Right atrium auricular region (tissue), 2 donors: ENCODE measurements at regions not wholly inside any gene's neighbourhood (a gene's known extent, or its start where the extent isn't known, plus 50 kb on each side); places are given as distances from the start of the nearest gene placed in this dataset.

Experiments used
- DNase-seq: peaks from one replicate; pipeline ENCODE4 v3.0.0-alpha.2; 2019; ENCODE audit warnings: low spot score
- H3K27ac ChIP-seq, 2 donors: fragments of 200-600 bp; sonication (generic); 1 replicate in 1 of 2; 2 replicates in 1 of 2; pipeline ENCODE4 v1.5.1; 2016 to 2019
- H3K27me3 ChIP-seq, 2 donors: fragments of 200-600 bp; sonication (generic); one replicate each; pipeline versions ENCODE4 v1.5.1 to v1.6.0; 2017 to 2019
- H3K36me3 ChIP-seq: fragments of 200-600 bp; sonication (generic); one replicate; pipeline ENCODE4 v1.5.1; 2016
- H3K4me1 ChIP-seq, 2 donors: fragments of 200-600 bp; sonication (generic); one replicate each; pipeline versions ENCODE4 v1.5.1 to v1.6.0; 2017 to 2019
- H3K4me3 ChIP-seq, 2 donors: fragments of 200-600 bp; sonication (generic); 1 replicate in 1 of 2; 2 replicates in 1 of 2; pipeline ENCODE4 v1.5.1; 2017 to 2019; ENCODE audit warnings: mild to moderate bottlenecking in 1 of 2, moderate library complexity in 1 of 2
- H3K9me3 ChIP-seq, 2 donors: fragments of 200-600 bp; sonication (generic); one replicate each; pipeline ENCODE4 v1.5.1; 2019
- CTCF ChIP-seq, 2 donors: fragments of 200-600 bp; sonication (generic); IDR thresholded peaks; one replicate each; pipeline ENCODE4 v1.5.1; 2019; ENCODE audit warnings: antibody characterized with exemption in 2 of 2

GRCh38 chr17:34859652-34860051 is 101.6 kb downstream of the CCT6B start:
- no peak overlapping the region for H3K27ac ChIP-seq
- H3K27me3 ChIP-seq: no peaks in the 10 kb centered on the region
- no peak for TF ChIP-seq CTCF (IDR thresholded peaks at IDR 0.05)
- no peak for DNase-seq
- H3K4me1 ChIP-seq: no peaks in the 10 kb centered on the region
- H3K4me3 ChIP-seq: no peak overlapping the region
- no peaks in the 10 kb centered on the region for H3K36me3 ChIP-seq
- no peaks in the 10 kb centered on the region for H3K9me3 ChIP-seq

GRCh38 chr17:34858591-34859565 is 102.4 kb downstream of the CCT6B start:
- no peak for TF ChIP-seq CTCF (IDR thresholded peaks at IDR 0.05)
- no peak for DNase-seq
- H3K4me1 ChIP-seq: no peaks in the 10 kb centered on the region
- no peaks in the 10 kb centered on the region for H3K9me3 ChIP-seq
- no peaks in the 10 kb centered on the region for H3K27me3 ChIP-seq
- H3K4me3 ChIP-seq: no peak overlapping the region
- H3K36me3 ChIP-seq: no peaks in the 10 kb centered on the region
- H3K27ac ChIP-seq: no peak overlapping the region

GRCh38 chr17:34853924-34854323 is 107.3 kb downstream of the CCT6B start:
- H3K27ac ChIP-seq: no peak overlapping the region
- DNase-seq: no peak
- no peaks in the 10 kb centered on the region for H3K4me1 ChIP-seq
- no peaks in the 10 kb centered on the region for H3K36me3 ChIP-seq
- no peaks in the 10 kb centered on the region for H3K9me3 ChIP-seq
- no peaks in the 10 kb centered on the region for H3K27me3 ChIP-seq
- H3K4me3 ChIP-seq: no peak overlapping the region
- TF ChIP-seq CTCF (IDR thresholded peaks at IDR 0.05): no peak

GRCh38 chr17:34852614-34853013 is 108.6 kb downstream of the CCT6B start:
- Histone ChIP-seq H3K36me3 (no peaks in the 10 kb centered on the region), H3K27me3 (no peaks in the 10 kb centered on the region), H3K4me1 (no peaks in the 10 kb centered on the region), H3K4me3 (no peak overlapping the region), H3K9me3 (no peaks in the 10 kb centered on the region), H3K27ac (no peak overlapping the region)
- TF ChIP-seq CTCF (IDR thresholded peaks at IDR 0.05): no peak
- DNase-seq: no peak

GRCh38 chr17:34851961-34852540 is 109.2 kb downstream of the CCT6B start:
- no peak overlapping the region for H3K27ac ChIP-seq
- no peaks in the 10 kb centered on the region for H3K27me3 ChIP-seq
- TF ChIP-seq CTCF (IDR thresholded peaks at IDR 0.05): no peak
- H3K9me3 ChIP-seq: no peaks in the 10 kb centered on the region
- no peak for DNase-seq
- no peaks in the 10 kb centered on the region for H3K4me1 ChIP-seq
- H3K36me3 ChIP-seq: no peaks in the 10 kb centered on the region
- H3K4me3 ChIP-seq: no peak overlapping the region
